Retina (tissue), 1 donor: ENCODE measurements at regions not wholly inside any gene's neighbourhood (a gene's known extent, or its start where the extent isn't known, plus 50 kb on each side); places are given as distances from the start of the nearest gene placed in this dataset.
"Not testable (repeated sequence)": the region's sequence is repeated elsewhere in the genome, so short reads cannot be mapped to it uniquely, and the experiment has no call there.

Experiments used
- DNase-seq: peaks from one replicate; pipeline ENCODE4 v3.0.0-alpha.2; 2016

DNA sequence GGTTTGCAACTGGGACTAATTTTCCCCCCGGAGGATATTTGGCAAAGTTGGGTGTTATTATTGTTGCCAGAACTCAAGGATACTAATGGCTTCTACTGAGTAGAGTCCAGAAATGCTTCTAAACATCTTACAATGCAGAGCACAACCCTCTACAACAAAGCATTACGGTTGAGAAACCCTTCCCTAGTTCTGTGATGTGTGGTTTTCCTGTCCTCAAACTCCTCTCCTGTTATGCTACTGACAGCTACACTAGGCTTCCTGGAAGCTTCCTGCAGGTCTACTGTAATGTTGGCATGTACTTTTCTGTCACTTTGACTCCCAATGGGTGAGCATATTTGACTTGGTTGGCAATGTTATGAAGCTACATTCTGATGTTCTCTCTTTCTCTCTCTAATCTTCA lies 1656.9 kb downstream of the MRPL39 start:
- no peak for DNase-seq

DNA sequence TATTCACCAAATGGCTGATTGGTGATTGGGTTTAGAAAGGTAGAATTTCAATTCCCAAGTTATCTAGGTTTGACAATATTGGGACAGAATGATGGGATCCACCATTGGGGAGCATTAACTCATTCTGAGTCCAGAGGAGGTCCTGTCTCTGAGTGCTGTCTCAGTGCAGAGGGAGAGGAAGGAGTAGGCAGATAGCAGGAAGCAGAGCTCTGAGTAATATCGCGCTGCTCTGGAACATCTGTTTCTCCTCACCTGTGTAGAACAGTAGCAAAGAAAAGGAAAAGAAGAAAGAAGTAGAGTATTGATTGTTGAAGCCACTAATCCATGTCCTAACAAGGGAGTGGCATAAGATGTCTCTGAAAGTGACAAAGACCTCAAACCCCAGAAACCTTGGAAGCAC lies 1657.8 kb downstream of the MRPL39 start:
- DNase-seq: no peak

DNA sequence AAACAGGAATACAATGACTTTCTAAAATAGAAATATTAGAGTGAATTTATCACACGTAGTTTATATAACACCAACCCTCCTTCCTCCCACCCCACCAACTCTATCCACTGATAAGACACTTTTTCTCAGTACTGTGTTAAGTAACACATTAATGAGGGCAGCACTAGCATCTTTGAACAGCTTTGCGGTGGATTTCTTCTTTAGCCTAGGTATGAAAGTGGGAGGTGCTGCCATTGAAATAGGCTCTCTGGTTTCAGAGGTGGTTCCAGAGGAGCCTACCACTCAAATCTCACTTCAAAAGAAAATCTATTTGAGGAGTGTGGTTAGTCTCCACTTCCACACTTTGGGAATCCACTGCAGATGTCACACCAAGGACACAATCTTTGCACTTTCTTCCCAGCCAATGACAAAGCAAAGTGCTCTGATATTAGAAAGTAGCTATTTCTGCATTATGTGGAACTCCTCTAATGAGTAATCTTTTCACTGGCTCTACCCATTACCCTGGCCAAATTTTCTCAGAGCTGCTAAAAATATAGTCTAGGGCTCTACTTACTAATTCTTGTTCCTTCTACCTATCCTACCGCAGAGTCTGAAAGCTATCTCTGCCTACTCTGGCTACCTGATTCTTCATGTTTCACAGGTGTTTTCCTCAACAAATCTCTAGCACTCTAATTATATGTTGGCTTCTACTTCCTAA lies 1667.8 kb downstream of the MRPL39 start:
- no peak for DNase-seq

GRCh38 chr21:23936991-23937390 lies 1670.3 kb downstream of the MRPL39 start:
- no peak for DNase-seq

DNA sequence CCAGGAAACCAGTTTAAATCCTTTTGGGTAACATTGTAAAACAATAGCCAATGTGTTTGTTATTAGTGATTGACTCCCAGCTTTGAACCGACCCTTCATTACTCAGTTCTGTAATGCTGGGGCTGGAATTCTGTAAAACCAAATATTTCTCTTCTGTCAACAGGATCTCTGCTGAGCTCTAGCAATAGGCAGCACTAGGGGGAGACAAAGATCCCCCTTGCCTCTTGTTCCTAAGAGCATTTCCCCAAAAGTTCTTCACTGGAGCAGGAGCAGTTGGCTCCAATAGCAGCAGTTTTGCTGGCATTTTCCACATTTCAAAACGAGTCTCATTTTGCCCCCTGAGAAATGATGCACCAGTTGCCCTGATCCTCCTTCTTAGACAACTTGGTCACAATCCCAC lies 1671.1 kb downstream of the MRPL39 start:
- no peak for DNase-seq

DNA sequence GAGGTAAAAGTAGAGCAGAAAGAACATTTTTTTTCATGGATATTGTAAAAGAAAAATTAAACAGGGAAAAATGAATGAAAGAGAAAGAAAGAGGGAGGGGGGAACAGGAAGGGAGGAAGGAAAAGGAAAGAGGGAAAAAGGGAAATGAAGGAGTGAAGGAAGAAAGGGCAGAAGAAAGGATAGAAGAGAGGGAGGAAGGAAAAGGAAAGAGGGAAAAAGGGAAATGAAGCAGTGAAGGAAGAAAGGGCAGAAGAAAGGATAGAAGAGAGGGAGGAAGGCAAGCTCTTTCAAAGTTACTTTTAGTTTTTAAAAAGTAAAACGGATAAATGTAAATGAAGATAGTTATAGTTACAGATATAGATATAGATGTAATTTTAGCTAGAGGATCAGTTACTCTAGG lies 1676.7 kb downstream of the MRPL39 start:
- no peak for DNase-seq

- not testable (repeated sequence) for DNase-seq
Measured at GRCh38 chr21:23926430-23926829, 1680.9 kb downstream of the MRPL39 start.

GRCh38 chr21:23921670-23922418 lies 1685.4 kb downstream of the MRPL39 start:
- no peak for DNase-seq

- no peak for DNase-seq
Measured at GRCh38 chr21:23900727-23901126, 1706.6 kb downstream of the MRPL39 start.

DNA sequence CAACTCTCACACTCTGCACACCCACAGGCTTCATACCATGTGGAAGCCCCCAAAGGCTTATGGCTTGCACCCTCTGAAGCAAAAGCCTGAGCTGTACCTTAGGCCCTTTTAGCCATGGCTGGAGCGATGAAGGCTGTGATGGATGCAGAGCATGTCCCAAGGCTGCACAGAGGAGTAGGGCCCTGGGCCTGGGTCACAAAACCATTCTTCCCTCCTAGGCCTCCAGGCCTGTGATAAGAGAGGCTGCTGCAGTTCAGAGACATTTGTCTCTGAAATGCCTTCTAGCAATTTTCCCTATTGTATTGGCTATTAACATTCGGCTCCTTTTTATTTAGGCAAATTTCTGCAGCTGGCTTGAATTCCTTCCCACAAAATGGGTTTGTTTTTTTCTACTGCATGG lies 1707.7 kb downstream of the MRPL39 start:
- DNase-seq: no peak

DNA sequence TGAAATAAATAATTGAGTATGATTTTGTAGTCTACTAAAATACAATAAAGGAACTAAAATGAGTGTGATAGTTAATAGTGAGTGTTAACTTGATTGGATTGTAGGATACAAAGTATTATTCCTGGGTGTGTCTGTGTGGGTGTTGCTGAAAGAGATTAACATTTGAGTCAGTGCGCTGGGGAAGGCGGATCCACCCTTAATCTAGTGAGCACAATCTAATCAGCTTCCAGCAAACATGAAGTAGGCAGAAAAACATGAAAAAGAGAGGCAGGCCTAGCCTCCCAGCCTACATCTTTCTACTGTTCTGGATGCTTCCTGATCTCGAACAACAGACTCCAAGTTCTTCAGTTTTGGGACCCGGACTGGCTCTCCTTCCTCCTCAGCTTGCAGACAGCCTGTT lies 1716.6 kb downstream of the MRPL39 start:
- no peak for DNase-seq

GRCh38 chr21:23887725-23888306 lies 1719.5 kb downstream of the MRPL39 start:
- DNase-seq: no peak

DNA sequence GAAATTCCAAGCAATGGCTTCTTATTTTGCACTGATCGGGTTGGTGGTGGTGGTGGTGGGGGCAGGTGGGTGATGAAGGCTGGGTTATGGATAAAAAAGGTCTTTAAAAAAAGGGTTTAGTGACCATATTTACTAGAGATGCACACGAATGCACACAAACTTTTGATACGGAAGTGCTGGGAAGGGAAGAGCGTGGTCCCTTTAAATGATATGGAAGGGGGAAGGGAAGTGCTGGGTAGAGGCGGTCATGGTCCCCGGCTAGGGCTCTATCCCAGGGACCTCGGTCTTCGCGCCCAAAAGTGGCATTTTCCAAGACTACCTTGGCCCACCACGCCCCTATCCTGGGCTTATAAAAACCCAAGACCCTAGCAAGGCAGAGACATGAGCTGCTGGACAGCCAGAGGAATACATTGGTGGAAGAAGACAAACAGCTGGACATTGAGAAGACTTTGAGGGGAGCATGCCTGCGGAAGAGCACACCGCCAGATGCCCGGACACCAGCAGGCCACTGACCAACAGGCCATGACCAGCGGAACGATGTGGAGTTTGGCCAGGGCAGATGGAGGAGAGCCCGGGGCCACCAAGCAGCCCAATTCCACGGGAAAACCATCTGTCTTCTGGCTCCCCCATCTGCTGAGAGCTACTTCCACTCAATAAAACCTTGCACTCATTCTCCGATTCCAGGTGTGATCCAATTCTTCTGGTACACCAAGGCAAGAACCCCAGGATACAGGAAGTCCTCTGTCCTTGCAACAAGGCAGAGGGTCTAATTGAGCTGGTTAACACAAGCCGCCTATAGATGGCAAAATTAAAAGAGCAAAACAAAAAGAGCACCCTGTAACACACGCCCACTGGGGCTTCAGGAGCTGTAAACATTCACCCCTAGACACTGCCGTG lies 1720.2 kb downstream of the MRPL39 start:
- no peak for DNase-seq

DNA sequence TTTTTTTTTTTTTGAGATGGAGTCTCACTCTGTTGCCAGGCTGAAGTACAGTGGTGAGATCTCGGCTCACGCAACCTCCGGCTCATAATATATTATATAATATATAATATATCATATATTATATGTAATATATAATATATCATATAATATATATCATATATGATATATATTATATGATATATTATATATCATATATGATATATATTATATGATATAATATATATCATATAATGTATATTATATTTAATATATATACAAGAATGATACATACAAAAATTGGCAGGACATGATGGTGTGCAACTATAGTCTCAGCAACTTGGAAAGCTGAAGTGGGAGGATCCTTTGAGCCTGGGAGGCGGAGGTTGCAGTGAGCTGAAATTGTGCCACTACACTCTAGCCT lies 1725.5 kb downstream of the MRPL39 start:
- DNase-seq: no peak

DNA sequence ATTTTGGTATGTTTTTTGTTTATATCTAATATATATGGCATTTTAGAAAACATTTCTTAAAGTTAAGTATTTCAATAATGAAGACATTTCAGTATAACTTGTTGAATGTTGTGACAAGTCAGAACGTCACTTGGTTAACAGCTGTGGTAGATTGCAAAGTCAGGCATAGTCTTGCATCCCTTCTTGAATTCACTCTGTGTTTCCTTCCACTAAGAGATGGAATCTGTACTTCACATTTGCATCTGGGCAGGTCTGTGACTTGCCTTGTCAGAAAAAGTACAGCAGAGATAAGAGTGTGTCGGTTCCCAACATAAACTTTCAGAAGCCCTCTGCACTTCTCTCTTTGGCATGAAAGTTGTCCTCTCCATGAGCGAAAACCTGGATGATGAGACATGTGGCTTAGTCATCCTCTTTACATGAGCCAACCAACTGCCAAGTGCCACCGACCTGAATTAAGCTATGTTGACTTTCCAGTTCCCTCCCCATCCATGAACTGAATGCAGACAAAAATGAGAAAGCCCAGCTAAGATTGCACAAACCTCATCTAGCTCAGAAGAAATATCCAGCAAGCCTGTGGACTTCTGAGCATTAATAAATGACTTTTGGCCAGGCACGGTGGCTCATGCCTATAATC lies 1730.2 kb downstream of the MRPL39 start:
- DNase-seq: no peak

- DNase-seq: no peak
Measured at GRCh38 chr21:23874271-23874670, 1733.0 kb downstream of the MRPL39 start.

DNA sequence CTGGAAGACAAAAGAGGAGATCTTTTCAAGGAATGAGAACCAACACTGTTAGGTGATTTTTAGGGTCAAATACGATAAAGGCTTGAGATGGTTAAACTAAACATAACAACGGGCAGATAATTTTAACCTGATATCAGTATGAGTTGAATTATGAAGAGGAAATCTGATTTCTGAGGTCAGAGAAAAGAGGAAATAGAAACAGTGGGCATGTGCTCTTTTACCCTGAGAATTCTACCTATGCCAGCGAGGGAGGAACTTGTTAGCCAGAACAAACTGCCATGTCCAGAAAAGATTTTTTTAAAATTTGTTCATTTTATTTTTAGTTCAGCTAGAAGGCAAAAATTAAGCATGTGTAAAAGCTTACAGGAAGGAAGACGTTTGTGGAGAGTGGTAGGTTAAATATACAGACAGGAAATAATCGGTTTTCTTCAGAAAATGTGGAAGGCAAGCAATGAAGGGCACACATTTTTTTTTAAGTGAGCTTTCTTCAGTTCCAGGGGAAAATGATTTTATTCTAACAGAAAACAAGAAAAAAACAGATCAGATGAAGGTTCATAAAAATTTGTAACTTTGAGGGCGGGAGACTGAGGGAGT lies 1745.3 kb downstream of the MRPL39 start:
- no peak for DNase-seq

- DNase-seq: peak; percentile 4
Measured at GRCh38 chr21:23858878-23859277, 1748.4 kb downstream of the MRPL39 start.

- DNase-seq: peak; percentile 13
Measured at GRCh38 chr21:23853796-23854379, 1753.4 kb downstream of the MRPL39 start.

- DNase-seq: no peak
Measured at GRCh38 chr21:23837564-23837963, 1769.7 kb downstream of the MRPL39 start.

- DNase-seq: no peak
Measured at GRCh38 chr21:23822760-23823159, 1784.5 kb downstream of the MRPL39 start.

- DNase-seq: no peak
Measured at GRCh38 chr21:23817337-23817736, 1789.9 kb downstream of the MRPL39 start.
